HG02840 (cell line): ENCODE measurements at regions not wholly inside any gene's neighbourhood (a gene's known extent, or its start where the extent isn't known, plus 50 kb on each side); places are given as distances from the start of the nearest gene placed in this dataset.

Experiments used
- ATAC-seq: cut with Tn5 transposase; IDR thresholded peaks from one replicate; pipeline ENCODE4 v1.9.1; 2021; ENCODE audit warnings: mild to moderate bottlenecking, moderate library complexity, moderate number of reproducible peaks; ENCODE audit not compliant: unreplicated experiment, low FRiP score

DNA sequence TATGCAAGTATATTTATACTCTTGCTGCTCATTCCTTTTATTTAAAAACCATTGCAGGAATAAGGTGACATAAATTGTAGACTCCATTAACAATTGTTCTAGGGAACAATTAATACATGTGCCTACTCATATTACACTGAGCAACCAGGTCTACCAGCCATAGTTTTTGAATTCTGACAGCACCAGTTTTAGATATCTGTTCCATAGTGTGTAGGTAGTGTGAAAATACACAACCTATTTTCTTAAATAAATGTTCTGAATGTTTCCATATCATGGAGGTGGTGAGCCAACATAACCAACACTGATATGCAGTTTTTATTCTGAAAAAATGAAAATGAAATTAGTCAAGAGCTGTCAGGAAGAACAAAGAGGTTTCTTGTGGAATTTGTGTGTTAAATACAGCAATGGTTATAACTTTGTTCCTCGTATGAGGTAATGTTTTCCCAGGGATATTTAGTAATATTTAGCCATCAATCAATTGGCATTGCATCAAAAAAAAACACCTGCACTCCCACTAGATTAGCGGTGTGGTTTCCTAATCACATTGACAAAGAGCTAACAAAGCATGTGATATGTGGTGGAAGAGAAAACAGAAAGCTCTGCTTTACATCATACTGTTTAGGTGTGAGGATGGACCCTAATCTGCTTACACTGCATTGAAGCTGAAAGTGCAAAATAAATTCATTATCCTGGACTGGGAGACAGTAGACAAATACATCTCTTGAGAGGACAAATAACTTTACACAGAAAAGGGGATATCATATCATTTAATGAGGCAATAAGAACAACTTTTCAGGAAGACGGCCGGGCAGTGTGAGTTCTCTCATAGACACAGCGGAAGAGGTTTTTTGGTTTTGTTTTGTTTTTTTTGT lies 369.5 kb upstream of the THBS1 start:
- ATAC-seq: no peak

DNA sequence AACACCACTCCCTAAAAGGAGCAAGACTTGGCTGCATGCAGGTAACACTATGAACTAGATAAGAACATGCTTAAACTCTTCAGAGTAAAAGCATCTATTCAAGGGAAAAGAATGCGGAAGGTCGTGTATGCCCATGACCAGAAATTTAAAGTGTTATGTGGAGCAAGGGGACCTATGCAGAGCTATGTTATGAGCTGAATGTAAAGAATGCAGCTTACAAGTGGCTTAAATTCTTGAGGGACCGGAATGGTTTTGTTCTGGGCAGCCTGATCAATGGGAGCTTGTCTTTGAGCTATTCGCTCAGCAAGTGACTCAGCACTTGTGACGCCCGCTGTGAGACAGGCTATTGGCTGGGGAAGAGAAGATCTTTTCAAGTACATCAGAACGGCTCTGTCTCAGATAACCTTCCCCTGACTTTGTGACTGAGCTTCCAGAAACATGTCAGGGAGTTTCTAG lies 367.5 kb upstream of the THBS1 start:
- ATAC-seq: no peak

DNA sequence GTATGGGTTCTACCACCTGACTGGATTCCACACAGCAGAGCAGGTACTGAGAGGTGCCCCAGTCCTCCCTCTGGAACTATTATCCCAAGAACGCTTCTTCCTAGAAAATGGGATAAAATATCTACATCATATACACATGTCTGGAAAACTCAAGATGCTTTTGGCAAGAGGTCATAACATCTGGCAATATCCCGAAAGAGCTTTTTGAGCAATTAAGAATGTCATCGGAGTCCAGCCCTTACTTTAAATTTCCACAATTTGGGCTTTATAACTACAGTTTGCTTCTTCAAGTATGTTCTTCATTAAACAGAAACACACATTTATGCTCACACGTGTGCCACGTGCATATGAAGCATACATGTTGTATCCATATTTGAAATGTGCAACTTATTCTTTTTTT lies 365.9 kb upstream of the THBS1 start:
- ATAC-seq: no peak

DNA sequence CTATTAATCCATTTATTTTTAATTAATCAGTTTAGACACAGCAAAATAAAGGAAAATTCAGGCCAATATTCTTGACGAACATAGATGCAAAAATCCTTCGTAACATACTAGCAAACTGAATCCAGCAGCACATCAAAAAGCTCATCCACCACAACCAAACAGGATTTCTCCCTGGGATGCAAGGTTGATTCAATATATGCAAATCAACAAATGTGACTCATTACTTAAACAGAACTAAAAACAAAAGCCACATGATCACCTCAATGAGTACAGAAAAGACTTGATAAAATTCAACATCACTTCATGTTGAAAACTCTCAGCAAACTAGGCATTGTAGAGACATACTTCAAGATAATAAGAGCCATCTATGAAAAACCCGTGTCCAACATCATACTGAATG lies 364.1 kb upstream of the THBS1 start:
- no peak for ATAC-seq

DNA sequence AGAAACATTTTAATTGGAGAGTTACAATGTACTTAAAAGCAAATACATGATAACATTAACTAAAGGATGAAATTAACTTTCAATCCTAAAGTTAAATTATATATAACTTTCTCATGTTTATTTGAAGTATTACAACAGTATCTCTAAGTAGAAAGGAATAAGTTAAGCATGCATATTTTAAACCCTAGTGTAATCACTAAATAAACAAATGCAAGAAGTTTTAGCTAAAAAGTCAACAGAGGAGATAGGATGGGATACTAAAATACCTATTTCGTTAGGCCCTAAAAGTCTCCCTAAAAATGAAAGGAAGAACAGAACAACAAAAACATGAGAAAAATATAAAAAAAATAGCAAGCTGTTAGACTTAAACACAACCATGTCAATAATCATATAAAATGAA lies 361.3 kb upstream of the THBS1 start:
- ATAC-seq: no peak

DNA sequence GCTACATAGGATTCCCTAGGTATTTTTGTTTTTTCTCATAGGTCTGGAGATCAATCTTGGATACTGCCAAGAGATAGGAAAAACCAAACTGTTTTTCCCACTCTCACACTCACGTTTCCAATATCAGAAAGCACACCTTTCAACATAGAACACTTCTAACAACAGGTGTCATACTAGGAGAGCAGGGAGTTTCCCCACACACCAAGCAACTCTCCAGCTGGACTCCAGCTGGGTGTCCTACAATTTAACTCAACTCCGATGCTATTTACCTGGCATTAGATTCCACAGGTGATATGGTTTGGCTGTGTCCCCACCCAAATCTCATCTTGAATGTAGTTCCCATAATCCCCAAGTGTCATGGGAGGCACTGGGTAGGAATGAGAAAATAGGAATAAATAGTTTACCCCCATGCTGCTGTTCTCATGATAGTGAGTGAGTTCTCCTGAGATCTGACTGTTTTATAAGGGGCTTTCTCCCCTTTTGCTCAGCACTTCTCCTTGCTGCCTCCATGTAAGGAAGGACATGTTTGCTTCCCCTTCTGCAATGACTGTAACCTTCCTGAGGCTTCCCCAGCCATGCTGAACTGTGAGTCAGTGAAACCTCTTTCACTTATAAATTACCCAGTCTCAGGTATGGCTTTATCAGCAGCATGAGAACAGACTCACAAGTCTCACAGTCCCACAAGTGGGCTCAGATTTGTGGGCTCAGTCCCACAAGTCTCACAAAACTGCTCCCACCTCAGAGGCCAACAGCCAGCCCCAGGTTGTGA lies 354.5 kb upstream of the THBS1 start:
- no peak for ATAC-seq

DNA sequence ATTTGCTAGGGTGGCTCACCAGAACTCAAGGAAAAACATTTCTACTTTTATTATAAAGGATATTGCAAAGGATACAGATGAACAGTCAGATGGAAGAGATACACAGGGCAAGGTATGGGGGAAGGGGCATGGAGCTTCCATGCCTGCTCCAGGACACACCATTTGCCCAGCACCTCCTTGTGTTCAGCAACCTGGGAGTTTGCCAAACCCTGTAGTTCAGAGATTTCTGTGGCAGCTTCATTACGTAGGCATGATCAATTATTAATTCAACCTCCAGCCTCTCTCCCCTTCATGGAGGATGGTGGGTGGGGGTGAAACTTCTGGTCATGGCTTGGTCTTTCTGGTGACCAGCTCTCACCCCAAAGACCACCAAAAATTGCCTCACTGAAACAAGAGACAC lies 353.9 kb upstream of the THBS1 start:
- ATAC-seq: no peak

DNA sequence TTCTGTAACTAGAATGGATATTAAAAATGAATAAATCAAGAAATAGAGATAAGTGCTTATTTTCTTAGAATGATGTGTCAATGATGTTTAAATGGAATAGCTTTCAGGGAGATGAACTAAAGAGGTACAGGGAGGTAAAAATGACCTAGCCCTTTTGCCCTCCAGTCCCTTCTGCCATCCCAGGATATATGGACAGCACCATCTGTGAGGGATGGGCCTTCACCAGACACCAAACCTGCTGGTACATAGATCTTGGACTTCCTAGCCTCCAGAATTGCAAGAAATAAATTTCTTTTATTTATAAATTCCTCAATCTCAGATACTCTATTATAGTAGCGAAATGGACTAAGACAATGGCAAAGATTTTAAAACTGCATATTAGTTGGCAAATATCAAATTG lies 352.0 kb upstream of the THBS1 start:
- no peak for ATAC-seq

DNA sequence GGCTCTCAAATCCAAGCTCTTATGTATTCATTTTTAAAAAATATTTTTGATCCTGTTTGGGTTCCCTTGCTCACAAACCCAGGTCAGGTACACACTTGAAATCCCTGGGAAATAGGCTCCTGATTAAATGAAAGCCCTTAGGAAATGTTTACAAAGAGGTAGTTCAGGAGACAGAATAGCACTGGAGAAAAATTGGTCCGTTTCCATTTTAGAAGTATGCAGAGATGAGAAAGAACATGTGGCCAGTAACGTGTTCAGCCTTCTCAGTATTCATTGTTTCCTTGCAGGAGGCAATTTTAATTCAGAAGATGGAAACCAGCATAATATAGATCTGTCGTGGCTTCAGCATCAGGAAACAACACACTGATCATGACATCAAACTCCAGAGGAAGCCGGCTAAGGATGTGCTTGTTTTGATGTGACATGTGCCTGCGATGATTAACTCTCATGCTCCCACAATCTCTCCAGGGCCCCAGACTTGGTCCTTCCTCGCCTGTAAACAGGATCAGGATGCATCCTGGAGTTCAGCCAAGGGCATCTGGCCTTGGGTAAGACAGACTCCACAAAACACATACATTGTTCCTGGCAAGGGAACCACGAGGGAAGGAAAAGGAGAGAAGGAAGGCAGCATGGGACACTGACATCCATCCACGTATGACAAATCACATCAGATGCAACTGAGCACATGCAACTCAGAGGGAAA lies 350.5 kb upstream of the THBS1 start:
- no peak for ATAC-seq

DNA sequence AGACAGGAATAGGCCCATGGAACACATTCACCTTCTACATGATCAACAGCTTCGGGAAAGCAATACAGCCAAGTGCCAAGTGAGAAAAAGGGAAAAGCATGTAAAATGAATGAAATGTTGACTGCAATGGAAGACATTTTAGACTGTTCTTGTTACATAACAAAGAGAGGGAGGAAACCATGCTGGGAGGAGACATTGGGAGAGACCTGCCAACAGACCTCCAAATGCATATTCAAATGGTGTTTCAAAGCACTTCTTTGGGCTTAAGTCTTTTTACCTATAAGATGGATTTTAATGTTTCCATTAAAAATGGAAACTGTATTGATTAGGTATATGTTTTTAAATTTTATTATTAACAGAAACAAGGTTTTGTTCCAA lies 350.0 kb upstream of the THBS1 start:
- ATAC-seq: no peak

DNA sequence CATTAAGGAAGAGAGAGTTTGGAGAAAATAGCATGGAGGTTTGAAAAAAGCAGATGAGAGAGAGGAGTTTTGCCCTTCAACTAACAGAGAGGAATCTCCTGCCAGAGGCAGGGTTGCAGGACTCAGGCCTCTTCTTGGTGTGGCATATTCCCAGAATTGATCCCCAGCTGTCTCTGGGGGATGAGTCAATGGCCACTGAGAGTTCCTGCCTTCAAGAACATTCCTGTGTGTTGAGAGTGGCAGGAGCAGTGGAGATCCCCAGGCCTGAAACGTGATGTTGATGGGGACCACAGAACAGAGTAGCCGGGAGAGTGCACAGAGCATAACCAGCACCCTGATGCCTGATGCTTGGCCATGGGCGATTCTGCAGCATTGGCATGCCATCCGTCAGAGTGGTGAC lies 348.4 kb upstream of the THBS1 start:
- no peak for ATAC-seq

DNA sequence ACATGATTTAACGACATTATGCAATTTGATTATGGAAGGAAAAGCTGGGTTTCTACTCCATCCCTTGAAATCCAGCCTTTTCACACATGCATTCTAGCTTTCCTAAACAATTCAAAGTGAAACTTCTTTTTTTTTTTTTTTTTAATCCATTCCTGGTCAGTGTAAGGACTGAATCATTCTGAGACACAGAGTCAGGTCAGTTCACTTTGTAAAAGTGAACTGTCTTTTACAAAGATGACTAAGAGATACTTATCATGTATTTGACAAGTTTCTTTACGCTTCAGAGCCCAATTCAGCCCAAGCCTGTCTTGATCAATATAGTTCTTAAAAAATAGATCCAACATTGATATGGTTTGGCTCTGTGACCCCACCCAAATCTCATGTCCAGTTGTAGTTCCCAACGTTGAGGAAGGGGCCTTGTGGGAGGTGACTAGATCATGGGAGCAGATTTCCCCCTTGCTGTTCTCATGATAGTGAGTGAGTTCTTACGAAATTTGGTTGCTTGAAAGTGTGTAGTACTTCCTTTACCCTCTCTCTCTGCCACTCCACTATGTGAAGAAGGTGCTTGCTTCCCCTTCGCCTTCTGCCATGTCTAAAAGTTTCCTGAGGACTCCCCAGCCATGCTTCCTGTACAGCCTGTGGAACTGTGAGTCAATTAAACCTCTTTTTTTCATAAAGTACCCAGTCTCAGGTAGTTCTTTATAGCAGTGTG lies 345.6 kb upstream of the THBS1 start:
- ATAC-seq: no peak

DNA sequence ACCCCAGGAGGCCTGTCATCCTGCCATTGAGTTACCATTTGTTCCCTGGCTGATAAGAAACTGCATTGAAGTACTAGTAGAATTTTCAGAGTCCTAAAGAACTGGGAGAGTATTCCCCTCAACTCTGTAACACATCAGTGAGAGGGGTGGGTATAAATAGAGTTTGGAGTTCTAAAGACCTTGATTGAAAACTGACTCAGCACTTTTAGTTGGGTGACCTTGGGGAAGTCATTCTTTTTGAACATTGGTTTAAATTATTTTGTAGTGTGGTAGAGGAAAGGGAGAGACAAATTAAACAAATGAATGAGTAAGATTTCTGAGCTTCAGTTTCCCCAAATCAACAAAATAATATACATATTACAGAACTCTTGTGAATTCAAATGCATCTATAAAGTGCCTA lies 344.5 kb upstream of the THBS1 start:
- no peak for ATAC-seq

DNA sequence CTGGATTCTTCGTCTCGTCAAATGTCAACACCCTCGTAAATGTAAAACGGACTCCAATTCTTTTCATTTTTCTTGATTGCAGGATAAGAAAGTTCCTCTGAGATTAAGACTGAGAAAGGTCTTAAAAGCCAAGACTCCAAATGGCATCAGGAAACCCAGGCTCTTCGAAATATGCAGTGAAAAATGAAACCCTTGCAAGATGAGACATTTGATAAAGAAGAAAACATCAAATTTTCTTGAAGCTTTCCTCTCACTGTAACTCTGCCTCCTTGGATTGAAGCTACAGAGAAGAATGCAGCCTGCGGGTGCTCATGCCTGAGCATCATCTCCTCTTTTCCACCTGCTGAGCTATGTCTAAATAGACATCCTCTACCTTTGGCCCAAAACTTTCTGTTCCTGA lies 342.4 kb upstream of the THBS1 start:
- no peak for ATAC-seq

DNA sequence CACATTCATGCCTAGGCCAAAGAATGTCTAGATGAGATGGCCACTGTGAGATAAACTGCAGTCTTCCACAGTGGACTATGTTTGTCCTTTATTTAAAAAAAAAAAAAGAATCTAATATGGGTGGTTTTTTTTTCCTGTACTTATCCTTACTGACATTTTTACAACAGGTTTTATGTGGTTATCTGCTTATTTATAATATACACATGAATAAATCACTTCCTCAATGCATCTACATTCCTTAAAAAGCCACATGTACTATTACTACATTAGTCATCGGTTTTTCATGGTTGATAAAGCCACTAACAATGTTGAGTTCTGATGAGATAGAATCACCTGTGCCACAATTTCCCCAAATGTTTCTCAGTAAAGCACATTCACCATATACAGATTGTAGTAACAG lies 341.3 kb upstream of the THBS1 start:
- no peak for ATAC-seq

DNA sequence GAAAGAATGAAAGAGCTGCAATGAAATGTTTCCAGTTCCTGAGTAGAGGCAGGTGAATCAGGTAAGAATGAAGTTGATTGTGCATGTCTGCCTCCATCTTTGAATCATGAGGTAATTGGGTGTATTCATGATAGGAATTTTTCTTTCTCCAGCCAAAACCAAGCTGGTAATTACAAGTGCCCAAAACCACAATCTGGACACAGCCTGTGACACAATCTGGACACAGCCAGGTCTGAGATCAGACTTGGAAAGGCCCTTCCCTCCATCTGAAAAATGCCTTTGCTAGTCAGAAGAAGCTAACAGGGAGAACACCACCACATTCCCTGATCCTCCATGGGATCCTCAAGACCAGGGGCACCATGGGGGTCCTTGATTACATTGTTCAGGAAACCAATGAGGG lies 338.5 kb upstream of the THBS1 start:
- no peak for ATAC-seq

DNA sequence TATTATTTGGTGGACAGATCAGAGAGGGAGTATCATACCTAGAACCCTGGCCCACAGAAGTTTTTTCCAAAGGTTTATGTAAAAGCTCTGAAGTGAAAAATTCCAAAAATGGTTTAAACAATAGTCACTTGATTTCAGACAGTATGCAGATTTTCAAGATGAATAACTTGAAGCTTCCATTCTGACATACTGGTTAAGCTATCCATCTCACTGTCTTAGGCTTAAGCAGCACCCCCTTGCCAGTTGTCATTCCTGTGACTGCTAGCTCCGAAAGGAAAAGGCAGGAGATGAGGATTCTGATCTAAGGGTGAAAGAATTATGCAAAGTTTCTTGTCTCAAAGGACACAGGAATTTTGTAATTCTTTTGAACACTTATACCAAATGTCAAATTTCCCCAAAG lies 337.5 kb upstream of the THBS1 start:
- no peak for ATAC-seq

DNA sequence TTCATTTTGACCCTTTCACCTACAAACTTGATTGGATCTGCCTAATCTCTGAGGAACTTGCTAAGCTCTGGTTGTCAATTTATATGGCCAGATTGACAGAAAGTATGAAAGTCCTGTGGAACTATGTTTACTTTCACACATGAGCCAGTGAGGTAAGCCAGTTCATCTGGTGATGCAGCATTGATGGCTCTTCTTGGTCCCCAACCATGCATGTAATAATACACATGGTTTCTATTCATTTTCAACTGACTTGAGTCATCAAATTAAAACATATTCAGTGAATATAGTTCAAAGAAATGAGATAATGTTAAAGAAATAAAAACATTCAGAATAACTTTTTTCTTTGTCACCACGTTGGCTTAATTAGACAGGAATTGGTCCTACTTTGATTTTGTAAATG lies 336.1 kb upstream of the THBS1 start:
- ATAC-seq: no peak

DNA sequence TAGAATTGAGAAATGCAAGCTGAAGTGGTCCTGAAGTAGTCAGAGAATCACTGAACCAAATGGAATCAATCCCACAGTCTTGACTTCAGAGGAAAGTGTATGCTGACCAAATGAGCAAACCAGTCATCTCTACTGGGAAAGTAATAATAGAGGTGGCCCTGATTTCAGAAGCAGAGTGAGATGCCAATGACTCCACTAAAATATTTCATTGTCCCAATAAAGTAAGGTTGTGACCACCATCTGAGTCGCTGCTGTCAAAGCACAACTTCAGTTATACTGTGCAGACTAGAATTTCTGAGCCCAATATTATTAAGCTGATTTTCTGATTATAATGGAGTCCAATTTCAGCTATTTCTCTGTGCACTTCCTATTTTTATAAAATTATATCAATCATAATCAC lies 334.4 kb upstream of the THBS1 start:
- no peak for ATAC-seq

DNA sequence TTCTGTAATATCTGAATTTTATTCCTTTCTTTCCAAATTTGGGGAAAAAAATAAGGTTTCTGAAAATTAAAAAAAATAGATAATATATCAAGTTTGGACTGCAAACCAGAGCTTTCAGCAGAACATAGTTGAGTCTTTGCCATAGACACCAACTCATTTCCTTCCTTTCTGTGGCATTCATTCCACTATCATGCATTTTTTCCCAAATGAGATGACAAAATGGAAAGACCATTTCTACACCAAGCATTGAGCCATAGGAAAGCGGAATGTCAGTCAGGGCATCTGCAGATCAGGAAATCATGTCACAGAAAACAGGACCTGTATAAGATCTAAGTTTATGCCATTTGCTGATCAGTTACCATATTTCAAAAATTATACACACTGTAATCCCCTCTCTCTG lies 333.3 kb upstream of the THBS1 start:
- no peak for ATAC-seq

DNA sequence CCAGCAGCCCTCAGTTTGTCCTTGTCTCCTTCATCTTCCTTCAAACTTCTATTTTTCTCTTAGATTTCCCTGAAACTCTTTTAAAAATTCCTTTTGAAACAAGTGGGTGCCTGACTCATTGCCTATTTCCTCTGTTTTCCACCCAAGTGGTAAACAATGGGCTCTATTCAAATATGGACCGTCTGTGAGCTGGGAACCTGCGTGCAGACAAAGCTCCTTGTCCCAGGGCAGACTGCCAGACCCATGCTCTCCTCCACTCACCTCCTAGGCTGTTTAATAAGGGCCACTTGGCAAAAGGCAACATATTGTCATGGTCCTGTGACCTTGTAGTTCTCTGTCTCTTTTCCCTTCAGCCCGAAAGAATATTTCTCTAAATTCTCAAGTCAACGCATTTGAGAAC lies 332.7 kb upstream of the THBS1 start:
- no peak for ATAC-seq
